ENCODE measurements at regions not wholly inside any gene's neighbourhood (a gene's known extent, or its start where the extent isn't known, plus 50 kb on each side); places are given as distances from the start of the nearest gene placed in this dataset.

GRCh38 chr10:108782411-108782810 lies 1140.9 kb downstream of the XPNPEP1 start:
- TF ChIP-seq MAFK (IDR thresholded peaks at IDR 0.05; ENCODE audit: low read depth, low read length), result no peak
- TF ChIP-seq USF2 (IDR thresholded peaks at IDR 0.05; ENCODE audit: low read depth, low read length), result no peak
- no peak for TF ChIP-seq SMC3 (IDR thresholded peaks at IDR 0.05; ENCODE audit: low read depth, low read length)
- no peak for TF ChIP-seq CTCF (conservative IDR thresholded peaks at IDR 0.05; ENCODE audit: low read depth, low read length)
- no peak for TF ChIP-seq MXI1 (IDR thresholded peaks at IDR 0.05; ENCODE audit: borderline replicate concordance, low read depth, low read length)

All from IMR-90 (cell line).